ENCODE measurements at regions not wholly inside any gene's neighbourhood (a gene's known extent, or its start where the extent isn't known, plus 50 kb on each side); places are given as distances from the start of the nearest gene placed in this dataset.

DNA sequence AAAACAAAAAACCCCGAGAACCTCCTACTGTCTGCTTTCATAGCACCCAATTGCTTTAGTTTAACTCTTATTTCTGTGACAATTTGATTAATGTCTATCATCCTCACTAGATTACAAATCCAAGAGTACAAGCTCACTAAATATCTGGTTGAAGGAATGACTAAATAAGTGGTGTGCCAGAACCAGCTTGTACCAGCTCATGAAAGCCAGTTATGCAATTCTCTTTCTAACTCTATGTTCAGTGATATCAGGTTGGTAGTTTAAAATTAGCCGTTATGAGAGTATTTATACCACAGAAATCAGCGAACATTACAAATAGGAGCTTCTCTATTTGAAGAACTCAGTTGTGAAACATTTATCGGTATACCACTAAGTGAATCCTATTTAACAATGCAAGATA, 137.2 kb upstream of the MITF start:
- TF ChIP-seq LEF1 (IDR thresholded peaks at IDR 0.05; ENCODE audit: borderline replicate concordance) (no peak), FOXA1 (IDR thresholded peaks at IDR 0.05) (no peak), BHLHE40 (IDR thresholded peaks at IDR 0.05; ENCODE audit: borderline replicate concordance) (no peak), CTBP1 (IDR thresholded peaks at IDR 0.05; ENCODE audit: borderline replicate concordance) (no peak), SP1 (IDR thresholded peaks at IDR 0.05) (no peak), ELF4 (IDR thresholded peaks at IDR 0.05) (no peak), HDGF (IDR thresholded peaks at IDR 0.05; ENCODE audit: borderline replicate concordance) (no peak), TARDBP (IDR thresholded peaks at IDR 0.05) (no peak), SUZ12 (IDR thresholded peaks at IDR 0.05) (no peak), FOXM1 (IDR thresholded peaks at IDR 0.05; ENCODE audit: borderline replicate concordance) (no peak)
- TF ChIP-seq, protein P1, sequence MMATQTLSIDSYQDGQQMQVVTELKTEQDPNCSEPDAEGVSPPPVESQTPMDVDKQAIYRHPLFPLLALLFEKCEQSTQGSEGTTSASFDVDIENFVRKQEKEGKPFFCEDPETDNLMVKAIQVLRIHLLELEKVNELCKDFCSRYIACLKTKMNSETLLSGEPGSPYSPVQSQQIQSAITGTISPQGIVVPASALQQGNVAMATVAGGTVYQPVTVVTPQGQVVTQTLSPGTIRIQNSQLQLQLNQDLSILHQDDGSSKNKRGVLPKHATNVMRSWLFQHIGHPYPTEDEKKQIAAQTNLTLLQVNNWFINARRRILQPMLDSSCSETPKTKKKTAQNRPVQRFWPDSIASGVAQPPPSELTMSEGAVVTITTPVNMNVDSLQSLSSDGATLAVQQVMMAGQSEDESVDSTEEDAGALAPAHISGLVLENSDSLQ (IDR thresholded peaks at IDR 0.05), result no peak
